ENCODE measurements at regions not wholly inside any gene's neighbourhood (a gene's known extent, or its start where the extent isn't known, plus 50 kb on each side); places are given as distances from the start of the nearest gene placed in this dataset.
A peak's percentile ranks its signal among the peaks of the same experiment; 100 is the strongest.

DNA sequence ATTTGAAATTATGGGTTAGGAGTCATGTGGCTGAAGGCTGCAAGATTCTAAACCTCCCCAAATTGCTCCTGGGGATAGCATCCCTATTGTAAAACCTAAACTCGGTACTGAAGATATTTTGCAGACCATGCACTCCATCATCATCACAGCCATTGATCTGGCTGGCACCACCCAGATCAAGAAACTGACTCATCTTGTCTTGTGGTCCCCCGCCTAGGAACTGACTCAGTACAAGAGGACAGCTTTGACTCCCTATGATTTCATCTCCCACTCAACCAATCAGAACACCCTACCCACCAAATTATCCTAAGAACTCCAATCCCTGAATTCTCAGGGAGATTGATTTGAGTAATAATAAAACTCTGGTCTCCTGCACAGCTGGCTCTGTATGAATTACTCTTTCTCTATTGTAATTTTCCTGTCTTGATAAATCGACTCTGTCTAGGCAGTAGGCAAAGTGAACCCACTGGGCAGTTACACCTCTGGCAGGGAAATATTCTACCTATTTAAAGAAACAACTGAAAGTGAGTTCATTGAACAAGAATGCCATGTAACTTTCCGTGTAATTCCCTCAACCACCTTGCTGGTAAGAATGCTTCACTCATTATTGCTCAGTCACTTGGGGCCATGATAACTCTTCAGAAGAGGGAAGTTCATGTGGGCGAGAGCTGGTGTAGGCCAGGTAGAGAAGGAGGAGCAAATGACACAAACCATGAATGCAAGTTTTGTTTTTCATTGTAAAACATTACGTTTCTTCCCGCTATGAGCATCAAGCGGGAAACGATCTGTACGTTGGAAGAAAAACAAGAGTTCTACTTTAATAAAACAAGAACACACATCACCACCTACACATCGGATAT, 602.9 kb upstream of the ARID1B start:
- peak; percentile 11 for DNase-seq

DNA sequence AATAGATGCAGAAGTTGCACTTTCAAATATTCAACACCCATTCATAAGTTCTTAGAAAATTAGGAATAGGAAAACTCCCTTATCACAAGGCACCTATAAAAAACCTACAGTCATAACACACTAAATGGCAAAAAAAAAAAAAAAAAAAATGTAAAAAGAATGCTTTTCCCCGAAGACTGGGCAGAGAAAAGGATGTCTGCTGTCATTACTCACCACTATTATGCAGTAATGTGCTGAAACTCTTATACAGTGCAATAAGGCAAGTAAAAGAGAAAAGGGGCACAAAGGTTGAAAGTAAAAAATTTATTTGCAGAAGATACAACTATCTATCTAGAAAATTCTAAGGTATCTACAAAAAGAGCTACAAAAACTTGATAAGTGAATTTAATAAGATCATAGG, 607.8 kb upstream of the ARID1B start:
- no peak for DNase-seq

DNA sequence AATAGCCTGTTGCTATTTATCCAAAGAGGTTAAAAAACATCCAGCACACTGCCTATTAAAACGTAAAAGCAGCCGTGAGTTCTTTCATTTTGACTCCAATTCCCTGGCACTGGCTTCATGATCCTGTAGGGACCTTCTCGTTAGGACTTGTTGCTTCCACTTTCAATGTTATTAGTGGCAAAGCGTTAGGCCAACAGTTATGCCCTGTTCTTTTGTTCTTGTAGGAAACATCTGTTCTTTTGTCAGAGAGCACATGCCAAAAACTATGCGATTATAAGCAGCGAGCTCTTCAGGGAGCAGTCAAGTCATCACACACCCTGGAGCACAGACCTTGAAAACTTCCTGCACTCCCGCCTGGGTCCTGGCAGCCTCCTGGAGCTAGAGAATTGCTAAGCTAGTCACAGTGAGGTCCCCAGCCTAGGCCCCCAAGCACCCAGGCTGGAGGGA, 609.5 kb upstream of the ARID1B start:
- no peak for DNase-seq

GRCh38 chr6:156167016-156167624, 610.1 kb upstream of the ARID1B start:
- no peak for DNase-seq

DNA sequence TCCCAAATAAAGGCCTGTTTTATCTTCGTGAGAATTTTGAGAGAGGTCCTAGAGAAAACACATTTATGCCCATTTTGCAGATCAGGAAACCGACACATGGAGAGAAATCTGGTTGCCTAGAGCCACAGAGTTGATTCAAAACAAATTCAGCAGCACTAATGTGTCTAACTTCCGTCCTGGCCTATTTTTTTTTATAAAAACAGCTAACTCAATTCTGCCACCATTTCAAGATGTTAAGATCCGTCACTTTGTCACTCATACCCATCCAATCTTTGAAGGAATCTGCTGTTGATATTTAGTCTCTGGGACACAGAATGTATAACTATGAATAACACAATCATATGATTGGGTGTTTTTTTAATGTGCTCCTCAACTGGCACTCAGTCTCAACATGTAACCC, 611.1 kb upstream of the ARID1B start:
- no peak for DNase-seq

- no peak for DNase-seq
Measured at GRCh38 chr6:156164701-156165452, 612.3 kb upstream of the ARID1B start.

GRCh38 chr6:156163311-156163710, 613.9 kb upstream of the ARID1B start:
- no peak for DNase-seq

GRCh38 chr6:156161471-156161870, 615.7 kb upstream of the ARID1B start:
- DNase-seq: no peak

DNA sequence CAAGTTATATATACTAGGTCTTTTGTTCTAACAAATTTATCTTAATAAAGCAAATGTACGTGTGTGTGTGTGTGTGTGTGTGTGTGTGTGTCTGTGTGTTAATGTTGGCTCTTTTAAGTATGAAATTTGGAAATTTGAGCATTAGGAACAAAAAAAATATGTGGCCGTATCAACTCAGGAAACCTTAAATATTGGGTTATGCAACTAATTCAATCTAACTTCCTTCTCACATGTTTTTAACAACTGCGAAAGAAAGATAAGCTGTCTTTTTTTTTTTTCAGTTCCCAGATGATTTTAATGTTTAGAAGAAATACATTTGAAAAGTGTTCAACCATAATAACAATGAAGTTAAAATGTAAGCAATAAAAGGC, 616.4 kb upstream of the ARID1B start:
- no peak for DNase-seq

DNA sequence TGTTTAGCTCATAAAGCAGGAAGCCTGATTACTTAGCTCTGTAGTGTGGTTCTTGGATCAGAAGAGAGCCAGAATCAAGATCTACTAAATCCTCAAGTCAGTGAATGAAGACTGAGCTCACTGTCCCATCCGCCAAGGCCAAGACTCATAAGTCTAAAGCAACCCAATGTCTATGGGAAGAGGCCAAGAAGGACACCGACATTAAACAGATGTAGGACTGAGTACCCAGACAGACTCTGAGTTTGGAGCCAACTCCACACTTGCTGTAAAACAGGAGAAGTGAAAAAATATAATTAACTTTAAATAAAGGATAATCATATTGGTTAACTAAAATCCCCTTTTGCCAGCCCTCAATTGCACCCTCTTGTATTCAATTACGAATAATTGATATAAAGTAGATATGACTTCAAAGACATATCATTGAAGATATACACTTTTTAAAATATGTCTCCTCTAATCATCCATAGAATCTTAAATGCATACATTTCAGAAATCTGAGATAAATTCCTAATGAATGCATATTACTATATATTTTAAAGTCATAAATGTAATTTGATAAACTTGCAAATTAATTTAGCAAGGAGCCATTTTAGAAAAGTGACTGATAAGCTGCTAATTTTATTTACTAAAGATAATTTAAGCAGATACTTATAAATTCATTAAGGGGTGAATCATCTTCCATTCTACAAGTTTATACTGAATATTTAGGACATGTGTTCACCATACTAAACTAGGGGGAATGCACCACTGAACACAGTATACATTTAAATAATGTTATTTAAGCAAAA, 617.0 kb upstream of the ARID1B start:
- DNase-seq: no peak

GRCh38 chr6:156154896-156155295, 622.3 kb upstream of the ARID1B start:
- no peak for DNase-seq

DNA sequence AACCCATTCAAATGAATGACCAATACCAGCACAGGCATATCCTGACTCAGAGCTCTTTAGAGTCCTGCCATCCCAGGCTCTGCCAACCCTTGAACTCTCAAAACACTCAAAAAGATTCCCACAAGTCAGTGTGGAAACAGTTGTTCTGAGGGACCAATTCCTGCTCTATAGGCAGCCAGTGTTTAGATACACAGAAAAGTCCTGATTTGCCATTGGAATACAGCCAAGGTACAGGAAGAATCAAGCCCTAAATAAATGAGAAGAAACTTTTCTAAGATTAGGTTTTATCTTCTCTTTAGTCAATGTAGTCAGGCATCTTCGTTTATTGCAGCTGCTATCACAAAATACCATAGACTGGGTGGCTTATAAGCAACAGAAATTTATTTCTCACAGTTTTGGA, 626.8 kb upstream of the ARID1B start:
- no peak for DNase-seq

GRCh38 chr6:156146891-156147290, 630.3 kb upstream of the ARID1B start:
- no peak for DNase-seq

DNA sequence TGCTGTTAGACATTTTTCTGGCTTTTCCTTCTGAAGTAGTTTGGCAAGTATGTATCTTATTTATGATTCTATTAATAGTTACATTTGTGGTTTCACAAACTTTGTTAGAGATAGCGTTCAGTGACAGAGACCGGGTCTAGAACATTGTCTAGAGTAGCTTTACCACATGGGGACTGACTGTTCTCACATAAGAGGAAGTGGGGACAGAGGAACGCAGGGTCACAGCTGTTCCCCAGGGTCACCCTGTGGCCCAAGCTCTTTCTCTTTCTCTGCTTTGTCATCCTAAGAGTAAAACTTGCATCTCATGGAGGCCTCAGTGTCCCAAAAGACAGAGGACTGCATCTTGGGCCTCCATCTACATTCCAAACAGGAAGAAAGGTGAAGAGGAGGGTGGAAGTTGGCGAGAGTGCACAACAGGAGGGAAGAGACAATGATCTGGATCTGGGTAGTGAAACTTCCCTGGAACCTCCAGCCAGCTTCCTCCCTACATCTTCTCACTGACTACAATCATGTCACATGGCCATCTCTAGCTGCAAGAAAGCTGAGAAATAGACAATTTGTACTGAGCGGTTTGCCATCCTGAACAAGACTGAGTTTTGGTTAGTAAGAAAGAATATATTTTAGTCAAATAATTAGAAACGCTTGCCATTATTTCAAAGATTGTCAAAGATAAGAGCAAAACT, 645.8 kb upstream of the ARID1B start:
- no peak for DNase-seq

GRCh38 chr6:156126535-156126934, 650.6 kb upstream of the ARID1B start:
- DNase-seq: no peak

GRCh38 chr6:156125844-156126243, 651.3 kb upstream of the ARID1B start:
- DNase-seq: no peak

GRCh38 chr6:156123731-156124130, 653.4 kb upstream of the ARID1B start:
- no peak for DNase-seq

DNA sequence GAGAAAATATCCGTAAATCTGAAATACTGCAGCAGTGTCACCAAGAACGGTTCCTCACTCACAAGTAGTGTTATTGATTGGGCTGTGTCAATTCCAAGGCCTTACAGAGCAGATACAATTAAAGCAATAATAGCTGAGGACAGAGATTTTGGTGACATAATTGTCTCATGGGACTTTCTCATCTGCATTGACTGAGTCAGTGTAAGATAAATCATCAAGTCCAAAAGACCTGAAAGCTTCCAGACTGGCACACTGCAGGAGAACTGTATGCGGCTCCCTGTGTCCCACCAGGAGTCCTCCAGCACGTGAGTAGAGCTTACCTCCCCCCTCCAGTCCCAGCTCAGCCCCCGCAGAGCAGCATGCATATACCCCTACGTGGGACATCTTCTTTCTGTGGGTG, 655.2 kb upstream of the ARID1B start:
- no peak for DNase-seq

- DNase-seq: no peak
Measured at GRCh38 chr6:156114541-156114940, 658.9 kb upstream of the NOX3 start.

- no peak for DNase-seq
Measured at GRCh38 chr6:156113631-156114030, 658.0 kb upstream of the NOX3 start.

DNA sequence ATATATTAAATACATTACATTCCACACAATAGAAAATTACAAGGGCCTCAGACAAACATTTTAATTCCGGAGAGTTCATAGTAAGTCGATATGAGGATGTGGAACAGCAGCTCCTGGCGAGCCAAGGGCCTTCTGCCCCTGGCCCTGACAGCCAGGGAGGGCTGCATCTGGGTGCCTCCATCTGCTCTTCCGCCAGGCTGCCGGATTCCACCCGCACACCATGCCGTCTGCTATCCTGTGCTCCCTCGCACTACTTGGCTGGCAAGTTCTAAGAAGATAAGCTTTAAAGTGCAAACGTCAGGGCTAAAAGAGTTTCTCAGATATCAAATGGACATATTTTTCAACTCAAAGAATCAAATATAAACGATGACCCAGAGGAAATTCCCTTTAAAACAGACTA, 656.3 kb upstream of the NOX3 start:
- DNase-seq: no peak

DNA sequence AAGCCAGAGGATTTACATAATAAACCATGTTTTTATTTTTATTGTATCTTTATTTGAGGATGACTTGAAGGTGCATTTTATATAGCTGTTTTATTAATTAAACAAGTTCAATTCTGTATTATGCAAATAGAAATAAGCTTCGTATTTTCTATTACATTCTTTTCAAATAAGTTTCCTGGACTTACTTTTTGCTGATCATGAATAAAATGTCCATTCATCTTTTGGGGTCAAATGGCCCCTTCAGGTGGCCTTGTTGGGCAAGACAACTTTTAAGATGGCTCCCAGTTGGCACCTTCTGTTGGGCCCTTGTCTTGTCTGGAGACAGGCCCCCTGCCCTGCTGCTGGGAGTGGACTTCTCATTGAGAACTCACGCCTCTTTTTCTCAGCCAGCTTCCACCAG, 654.6 kb upstream of the NOX3 start:
- no peak for DNase-seq

DNA sequence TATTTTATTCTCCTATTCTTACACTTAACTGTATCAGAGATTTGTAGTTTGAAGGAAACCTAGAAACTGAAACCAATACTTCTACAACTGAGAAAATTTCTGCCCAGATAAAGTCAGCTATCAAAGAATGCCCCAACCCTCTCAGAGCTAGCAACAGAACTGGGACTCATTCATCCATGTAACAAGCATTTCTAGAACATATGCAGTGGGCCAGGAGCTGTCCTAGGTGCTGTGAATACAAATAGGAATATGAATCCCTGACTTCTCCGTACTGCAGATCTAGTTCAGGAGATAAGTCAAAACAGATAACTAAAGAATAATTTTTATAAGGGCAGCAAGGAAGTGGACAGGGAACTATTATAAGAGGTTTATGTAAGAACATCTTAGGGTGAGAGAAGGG, 654.1 kb upstream of the NOX3 start:
- no peak for DNase-seq
